Hippocampal formation (tissue), 2 donors: ENCODE measurements at regions not wholly inside any gene's neighbourhood (a gene's known extent, or its start where the extent isn't known, plus 50 kb on each side); places are given as distances from the start of the nearest gene placed in this dataset.

Source experiments
- DNase-seq, 2 donors: peaks; one replicate each; lab custom pipeline; 2025; lab: John Stamatoyannopoulos, UW

DNA sequence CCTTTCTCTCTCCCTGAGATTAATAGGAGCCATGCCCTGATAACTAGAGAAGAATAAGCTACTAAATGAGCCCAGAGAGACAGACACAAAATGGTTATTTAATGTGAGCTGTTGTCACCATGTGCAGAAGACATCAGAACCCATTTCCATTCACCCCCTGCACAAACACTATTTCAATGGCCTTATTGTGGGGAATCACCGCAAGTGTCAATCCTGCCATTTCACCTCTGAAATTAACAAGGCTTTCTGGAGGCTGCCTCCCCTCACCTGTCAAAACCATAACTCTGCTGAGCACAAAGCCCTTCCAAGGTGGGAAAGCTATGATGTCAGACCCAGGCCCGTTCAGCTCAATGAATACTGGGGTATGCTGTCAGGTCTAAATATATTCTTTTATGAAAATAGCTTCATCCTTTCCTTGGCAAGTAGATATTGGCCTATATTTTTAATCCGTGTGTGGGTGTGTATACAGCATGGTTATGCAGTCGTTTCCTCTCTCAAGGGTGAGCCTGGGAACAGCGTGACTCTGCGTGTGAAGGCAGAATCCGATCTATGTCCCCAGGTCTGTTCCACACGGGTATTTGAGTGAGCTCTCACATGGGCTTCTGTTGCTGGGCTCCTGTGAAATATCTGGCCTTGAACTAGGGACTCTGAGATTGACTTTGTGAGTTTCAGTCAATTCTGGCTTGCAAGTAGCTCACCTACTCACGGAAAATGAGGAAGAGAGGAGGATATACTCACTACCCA, 266.3 kb downstream of the FBXW7 start:
- no peak for DNase-seq

DNA sequence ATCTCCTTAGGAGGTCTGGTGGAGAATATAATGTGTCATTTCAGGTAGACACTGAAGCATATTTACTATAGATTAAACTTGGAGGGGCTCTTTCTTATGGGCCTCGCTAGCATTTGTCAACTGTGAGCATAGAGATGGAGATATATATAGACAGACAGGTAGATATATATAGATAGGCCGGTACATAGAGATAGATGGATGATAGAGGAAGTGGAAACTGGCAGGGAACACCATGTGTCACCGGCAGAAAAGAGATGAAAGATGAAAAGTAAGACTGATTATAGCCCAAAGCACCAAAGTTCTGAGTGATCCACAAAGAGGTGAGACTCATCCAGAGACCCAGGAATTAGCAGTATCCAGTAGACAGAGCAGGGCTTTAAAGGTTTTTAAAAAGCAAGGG, 268.1 kb downstream of the FBXW7 start:
- no peak for DNase-seq

DNA sequence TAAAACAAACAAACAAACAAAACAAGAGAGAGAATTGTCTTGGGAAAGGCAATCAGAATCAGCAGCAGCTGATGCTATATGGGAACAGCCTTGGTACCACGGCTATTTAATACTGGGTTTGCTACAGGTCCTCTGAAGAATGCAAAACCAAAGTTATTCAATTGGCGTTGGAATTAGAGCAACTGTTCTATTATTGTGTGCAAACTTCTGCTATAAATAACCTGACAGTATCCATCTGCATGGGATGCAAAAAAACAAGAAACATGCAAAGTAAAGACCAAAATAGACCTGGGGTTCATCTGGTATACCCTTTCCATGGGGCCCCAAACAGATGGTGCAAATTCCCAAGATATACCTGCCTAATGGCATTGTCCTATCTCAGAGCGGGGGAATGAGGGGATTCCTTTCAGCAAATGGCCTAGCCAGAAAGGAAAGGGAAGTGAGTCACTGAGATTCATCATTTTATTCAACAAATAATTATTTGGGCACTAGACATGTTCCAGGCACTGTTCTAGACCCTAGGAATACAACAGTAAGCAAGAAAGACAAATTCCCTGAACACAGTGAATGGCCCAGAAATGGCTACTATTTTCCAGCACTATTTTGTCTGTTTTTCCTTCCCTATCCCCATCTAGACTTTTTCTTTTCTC, 268.9 kb downstream of the FBXW7 start:
- DNase-seq, result no peak

DNA sequence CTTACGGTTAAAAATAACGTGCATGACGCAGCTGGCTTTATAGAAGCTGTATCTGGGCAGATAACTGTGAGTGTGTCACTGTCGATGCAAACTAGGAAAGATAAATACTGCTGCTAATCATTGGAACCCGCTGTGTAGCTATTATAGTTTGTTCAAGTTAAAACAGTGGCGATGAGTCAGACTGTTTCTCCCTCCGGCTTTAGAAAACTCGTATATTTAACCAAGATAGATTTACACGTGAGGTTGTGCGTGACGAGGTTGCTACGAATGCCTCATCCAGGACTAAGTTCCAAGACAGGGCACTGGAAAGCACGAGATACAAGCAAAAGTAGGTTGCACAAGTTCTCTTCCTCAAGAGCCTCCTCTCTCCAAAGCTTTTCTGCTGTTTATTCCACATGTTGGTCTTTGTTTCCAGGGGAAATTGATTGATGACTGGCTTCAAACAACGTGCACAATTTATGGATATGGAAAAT, 270.7 kb downstream of the FBXW7 start:
- DNase-seq, result peak in 1 of 2 donors; percentile 16

DNA sequence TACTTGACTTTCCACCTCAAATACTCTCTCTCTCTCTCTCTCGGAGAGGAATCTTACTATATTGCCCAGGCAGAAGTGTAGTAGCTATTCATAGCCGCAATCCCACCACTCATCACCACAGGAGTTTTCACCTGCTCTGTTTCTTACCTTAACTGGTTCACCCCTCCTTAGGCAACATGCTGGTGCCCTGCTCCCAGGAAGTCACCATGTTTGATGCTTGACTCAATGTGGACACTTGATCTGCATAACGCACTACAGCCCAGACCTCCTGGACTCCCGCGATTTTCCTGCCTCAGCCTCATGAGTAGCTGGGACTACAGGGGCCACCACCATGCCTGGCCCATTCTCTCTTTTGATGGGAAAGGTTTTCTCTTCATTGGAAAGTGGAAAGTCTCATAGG, 271.8 kb downstream of the FBXW7 start:
- DNase-seq, result no peak

DNA sequence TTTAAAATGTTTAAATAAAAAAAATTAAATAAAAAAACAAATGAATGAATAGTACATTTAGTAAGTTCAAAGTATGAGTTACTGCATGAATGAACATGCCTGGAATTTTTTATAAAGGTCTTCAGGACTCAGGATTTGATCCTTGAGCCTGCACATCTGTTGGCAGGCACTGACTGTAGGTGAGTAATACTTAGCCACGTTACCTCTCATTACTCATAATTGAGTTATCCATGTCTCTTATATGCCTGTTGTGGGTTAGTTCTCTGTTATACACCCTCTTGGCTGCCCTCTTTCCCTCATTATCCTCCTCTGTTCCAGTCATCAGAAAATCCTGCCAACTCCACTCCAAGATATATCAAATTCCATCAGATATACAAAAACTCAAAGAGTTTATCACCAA, 276.0 kb downstream of the FBXW7 start:
- DNase-seq, result no peak

DNA sequence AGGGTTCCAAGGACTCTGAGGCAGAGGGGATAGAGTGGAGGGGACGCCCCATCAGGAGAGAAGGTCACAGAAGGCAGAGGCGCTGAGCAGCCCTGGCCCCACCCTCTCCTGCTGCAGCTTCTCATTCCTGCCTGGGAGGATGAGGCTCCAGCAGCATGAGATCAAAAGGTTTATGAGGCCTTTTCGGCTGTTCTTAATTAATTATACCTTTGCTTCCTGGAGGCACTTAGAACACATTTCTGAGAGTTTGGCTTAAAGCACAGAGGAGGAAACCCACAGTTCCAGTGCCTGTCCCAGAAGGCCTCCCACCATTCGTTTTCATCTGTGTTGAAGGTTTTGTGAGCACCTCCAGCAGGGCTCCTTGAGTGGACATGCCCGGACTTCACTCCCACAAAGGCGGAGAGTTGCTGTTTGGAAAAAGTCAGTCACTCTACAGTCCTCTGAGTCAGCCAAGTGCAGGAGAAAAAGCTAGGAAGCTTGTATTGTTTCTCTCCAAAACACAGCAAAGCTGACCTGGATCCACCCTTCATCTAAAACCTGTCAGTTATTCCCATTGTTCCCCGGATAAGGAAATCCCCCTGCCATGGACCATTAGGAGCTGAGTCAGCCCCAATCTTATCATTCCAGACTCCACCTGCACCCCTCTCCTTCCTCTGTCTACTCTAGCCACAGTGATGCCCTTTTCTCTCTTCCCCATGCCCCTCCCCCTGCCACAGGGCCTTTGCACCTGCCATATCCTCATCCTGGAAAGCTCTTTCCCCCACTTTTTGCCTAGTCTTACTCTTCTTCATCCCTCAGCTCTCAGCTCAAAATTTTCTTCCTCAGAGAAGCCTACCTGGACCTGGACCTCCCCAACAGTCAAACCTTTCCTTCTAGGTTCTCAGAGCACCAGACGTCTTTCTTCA, 276.8 kb downstream of the FBXW7 start:
- no peak for DNase-seq

DNA sequence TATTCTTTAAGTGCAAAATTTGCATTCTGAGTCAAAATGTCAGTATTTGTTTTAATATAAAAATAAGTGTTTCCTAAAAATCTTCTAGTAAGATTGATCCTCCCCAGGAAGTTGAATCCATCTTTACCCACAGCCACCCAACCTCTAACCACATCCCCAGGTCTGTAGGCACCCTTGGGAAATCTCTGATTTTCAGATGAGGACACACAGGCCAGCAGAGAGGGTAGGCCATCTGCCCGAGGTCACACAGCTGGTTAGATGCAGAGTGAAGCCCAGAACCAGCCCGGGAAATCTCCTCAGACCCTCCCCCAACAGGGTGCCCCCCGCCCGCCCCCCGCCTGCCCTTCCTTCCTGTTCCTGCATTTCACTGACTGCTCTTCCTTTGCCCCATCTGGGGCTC, 277.5 kb downstream of the FBXW7 start:
- DNase-seq, result no peak

DNA sequence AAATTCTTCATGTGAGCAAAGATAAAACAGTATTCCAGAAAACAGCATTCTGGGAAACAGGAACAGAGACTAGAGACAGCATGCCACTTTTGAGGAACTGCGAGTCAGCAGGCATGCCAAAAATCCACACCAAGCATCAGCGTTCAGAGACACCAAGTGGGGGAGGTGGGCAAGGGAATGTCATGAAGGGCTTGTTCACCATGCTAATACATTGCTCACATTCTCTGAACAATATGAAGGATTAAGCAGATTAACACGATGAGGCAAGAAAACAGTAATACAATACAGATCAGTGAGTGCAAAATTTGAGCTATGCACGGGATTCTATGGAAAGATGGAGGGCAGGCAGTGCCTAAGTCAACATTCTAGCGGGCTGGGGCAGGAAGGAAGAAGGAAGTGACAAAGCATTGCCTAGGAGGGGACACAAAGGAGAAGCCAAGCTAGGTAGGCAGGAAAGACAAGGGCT, 278.3 kb downstream of the FBXW7 start:
- DNase-seq, result no peak

DNA sequence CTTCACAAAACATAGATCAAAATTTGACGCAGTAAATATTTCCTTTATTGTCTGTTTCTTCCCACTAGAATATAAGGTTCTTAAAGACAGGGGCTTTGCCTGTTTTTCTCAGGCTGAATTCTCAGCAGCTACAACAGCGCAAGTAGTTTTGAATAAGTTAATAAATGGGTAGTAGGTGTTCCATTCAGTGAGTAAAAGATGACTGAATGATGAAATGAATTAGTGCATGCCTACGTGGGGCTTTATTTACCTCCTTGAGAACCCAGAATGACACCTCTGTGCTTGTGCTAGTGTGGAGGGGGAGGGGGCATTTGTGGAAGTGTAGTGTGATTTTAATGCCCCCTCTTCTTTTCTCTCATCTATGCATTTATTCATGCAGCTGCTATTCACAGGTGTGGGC, 278.9 kb downstream of the FBXW7 start:
- DNase-seq, result no peak

DNA sequence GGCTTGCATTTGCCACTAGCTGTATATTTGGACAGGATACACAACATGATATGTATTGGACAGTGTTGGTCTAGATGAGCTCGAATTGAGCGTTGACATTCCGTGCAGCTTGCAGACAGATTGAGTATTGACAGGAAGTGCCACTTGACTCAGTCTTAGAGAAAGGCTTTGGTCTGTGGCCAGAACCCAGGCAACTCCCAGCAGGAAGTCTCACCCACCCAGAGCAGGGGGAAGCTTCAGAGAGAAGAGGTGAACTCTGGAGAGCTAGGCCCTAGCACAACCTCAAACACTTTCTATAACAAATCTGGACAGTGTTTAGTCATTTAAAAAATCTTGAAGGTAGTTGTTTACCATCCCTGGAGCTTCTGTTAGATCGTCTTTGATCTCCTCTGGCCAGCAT, 280.5 kb downstream of the FBXW7 start:
- no peak for DNase-seq

DNA sequence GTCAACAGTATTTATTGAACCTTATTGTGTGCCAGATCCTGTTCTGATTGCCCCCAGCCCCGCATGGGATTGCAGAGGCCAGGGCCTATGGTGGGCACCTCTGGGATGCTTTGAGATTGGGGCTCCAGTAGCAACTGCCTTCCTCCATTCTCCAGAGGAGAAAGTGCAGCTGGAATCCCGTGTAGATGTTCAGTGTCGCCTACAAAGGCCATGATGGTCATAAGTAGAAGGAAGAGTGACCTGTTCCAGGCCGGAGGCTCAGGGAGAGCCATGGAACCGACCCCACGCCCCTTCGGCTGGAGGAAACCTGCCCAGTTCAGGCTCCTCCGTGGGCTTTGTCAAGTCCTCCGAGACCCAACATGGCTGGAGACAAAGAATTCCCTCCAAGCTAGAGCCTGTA, 287.5 kb downstream of the FBXW7 start:
- no peak for DNase-seq

DNA sequence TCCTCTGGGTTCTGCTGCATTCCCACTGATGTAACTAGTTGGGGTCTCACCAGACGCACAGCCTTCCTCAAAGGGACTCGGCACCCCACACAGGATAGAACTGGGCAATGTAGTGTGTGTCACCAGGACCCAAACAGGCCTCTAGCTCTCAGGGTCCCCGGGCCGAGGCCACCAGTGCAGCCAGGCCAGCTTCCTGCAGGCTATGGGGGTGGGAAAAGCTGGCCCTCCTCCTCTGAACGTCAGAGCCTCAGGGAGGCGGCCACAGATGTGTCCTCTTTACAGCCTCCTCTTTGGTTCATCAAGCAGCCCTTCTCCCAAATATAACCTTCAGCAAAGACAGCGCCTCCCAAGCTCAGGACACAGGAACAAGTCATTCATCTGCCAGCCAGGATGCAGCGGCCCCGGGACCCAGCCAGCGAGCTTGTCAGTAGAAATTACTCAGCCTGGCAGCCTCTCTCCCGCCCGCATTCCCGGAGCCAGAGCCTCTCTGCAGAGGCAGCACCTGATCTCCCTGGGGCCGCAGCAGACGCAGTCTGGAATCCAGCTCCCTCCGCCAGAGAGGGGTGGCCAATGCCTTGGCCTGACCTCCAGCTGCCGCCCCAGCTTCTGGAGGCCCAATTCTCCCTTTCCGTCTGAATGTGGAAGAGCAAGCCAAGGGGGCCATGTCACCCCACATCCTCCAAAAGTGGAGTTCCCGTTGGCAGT, 288.5 kb downstream of the FBXW7 start:
- no peak for DNase-seq

DNA sequence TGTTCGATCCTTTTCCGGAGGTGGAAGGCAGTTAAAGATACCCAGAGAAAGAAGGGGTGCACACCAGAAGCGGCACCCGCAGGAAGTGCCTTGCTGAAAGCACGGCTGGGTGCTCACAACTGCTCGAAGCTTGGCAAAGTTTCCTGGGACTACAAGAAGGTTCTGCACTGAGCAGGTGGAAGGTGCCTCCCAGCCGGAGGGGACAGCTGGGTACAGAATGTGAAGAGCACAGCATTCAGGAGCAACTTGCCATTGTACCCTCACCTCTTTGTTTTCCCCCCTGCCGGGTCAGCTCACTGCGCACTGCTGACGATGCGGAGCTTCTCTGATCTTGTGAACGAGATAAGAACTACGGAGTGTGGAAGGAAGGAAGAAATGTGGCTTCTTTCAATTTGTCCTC, 289.2 kb downstream of the FBXW7 start:
- no peak for DNase-seq

DNA sequence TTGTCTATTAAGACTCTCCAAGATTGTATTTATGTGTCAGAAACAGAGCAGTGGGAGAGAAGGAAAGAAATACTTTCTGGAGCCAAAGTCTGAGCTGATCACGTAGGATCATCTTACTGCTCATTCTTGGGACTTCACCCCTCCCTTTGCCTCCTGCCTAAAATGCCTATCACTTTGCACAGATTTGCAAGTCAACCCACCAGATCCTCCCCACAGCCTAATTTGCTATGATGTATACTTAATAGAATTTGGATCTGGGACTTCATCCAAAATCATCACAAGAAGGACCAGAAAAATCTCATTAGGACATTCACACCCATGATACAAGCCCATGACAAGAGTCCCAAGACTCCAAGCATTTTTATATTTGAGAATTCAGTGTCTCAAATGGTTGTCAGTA, 290.2 kb downstream of the FBXW7 start:
- DNase-seq, result no peak

DNA sequence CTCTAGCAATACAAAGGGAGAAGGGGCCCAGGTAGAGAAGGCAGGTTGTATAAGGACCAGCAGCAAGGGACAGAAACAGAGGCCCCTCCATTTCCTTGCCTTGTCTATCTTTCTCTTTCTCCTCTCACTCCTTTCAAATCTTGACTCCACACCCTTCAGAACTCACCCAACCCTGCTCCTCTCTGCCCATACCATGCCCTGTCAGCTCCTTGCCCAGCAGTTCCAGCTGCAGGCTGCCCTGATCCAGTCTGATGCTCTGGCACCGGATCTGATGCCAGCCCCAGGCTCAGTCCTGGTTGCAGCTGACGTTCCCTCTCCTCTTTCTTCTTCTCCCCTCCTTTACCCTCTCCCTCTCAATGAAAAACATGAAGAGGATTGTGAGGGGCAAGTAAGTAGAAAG, 291.2 kb downstream of the FBXW7 start:
- DNase-seq, result no peak

DNA sequence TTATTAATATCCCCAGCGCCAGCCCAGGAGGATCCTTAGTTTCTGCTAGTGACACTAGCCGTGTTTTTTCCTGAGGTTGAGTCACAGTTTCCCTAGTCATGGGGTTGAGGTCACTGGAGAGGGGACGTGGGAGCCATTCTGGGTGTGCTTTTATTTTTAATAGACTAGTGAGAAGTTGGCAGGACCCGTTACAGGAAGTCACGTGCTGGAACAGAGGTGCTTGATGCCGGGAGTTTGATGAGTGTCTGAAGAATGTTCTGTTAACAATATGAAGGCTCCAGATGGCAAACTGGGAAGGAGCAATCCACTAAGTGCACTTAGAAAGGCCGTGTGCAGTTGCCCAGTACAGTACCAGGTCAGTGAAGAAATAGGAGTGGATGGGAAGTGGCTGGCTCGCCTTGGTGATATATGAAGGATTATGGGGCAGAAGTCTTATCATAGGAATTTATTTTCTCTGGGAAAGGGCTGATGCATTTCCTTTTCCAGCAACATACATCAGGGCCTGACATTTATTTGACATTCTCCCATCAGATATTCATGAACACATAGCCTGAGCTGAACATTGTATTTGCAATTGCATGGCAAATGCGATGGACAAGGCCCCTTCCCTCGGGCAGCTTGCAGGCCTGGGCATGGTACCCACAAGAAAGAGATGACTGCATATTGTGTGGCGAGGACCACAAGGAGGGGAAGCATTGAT, 291.8 kb downstream of the FBXW7 start:
- DNase-seq, result no peak

DNA sequence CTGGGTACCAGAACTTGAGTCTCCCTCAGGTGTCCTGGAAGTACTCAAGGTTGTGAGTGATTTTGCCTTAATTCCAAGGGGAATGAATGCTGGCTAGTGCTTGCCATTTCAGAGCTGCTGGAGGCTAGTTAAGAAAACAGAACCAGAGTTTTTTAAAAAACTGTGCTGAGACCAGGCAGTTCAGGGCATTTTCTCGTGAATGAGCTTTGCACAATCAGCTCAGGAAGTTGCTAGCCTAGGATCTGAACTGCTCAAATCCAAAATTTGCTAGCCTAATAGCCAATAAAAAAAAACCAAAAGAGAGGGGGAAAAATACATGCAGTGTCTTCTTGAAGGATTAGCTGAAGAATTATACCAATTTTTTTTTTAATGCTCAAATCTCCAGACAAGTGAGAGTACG, 292.7 kb downstream of the FBXW7 start:
- no peak for DNase-seq

DNA sequence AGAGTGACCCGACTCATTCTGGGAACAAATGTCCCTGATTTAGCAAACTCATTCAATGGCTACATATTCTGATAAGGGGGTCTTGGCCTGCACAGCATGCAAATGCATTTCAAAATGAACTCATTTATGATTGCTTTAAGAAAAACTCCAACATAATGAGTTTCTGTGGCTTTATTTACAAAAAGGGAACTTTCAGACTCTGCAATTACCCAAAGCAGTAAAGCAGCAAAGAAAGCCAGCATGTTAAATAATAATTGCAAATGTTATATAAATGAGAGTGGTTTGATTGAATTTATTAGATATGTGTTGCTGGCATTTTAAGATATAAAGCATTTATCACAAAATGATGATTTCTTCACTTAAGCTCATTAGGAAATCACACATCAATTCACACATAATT, 295.7 kb downstream of the FBXW7 start:
- DNase-seq, result no peak

DNA sequence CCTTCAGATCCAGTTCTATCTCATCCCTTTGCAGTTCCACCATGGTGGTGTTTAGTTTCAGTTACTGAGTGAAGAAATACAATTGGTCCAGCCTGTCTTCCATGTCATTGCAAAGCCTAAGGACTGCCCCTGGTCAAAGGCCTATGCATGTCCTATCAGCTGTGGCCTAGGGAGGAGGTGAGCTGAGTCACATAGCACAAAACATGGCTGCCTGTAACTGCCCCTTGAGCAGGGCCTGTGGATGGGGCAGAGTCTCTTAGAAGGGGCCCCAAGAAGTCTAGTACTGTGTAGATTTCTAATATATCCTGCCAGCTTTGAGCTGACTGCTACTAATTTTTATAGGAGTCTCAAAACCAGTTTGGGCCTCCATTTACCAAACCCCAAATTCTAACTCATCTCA, 296.7 kb downstream of the FBXW7 start:
- no peak for DNase-seq

DNA sequence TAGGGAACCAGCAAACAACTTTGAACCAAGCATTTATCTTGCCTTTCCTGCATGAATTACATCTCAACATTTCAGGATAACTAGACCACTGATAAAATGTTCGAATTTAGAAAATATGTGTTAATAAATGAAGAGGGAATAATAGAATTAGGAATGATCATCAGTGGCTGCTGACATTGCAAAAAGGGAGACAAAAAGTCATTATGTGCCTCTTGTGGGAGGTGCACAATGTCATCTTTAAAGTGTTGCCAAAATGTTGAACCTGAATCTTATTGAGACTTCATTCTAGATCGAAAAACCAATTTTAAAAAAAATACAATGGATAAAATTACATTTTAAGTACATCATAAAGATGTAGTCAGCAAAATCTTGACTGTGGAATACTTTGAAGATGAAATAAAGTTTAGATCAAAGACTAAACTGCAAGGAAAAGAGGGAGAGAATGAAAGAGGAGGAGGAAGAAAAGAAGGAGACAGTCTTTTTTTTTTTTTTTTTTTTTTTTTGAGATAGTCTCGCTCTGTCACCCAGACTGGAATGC, 299.3 kb downstream of the FBXW7 start:
- DNase-seq, result no peak
